CD4-positive, CD25-positive, alpha-beta regulatory T cell (primary cell): ENCODE measurements at regions not wholly inside any gene's neighbourhood (a gene's known extent, or its start where the extent isn't known, plus 50 kb on each side); places are given as distances from the start of the nearest gene placed in this dataset.

Source experiments
- ATAC-seq, 2 donors: fragments of 150-1000 bp; cut with Tn5 transposase; one replicate each; pipeline ENCODE4 v1.10.0; 2021; ENCODE audit warnings: low read depth in 2 of 2, moderate number of reproducible peaks in 2 of 2, moderate library complexity in 1 of 2
- DNase-seq, 3 donors: peaks; one replicate each; pipeline versions ENCODE4 v3.0.0 to v3.0.0-alpha.2; 2012 to 2022; ENCODE audit warnings: mixed read lengths in 1 of 3
- H3K27ac ChIP-seq: one replicate; pipeline ENCODE4 v1.7.0; 2013; ENCODE audit warnings: mild to moderate bottlenecking, low read length; ENCODE audit not compliant: insufficient read depth, poor library complexity, severe bottlenecking
- H3K27me3 ChIP-seq: one replicate; pipeline ENCODE4 v1.7.0; 2013; ENCODE audit warnings: low read length; ENCODE audit not compliant: control insufficient read depth, insufficient read depth
- H3K36me3 ChIP-seq: one replicate; pipeline ENCODE4 v1.7.0; 2013; ENCODE audit warnings: mild to moderate bottlenecking, low read length, moderate library complexity; ENCODE audit not compliant: control insufficient read depth, insufficient read depth
- H3K4me1 ChIP-seq: 2 replicates; pipeline ENCODE4 v1.7.0; 2013; ENCODE audit warnings: mild to moderate bottlenecking, low read length; ENCODE audit not compliant: insufficient read depth, control insufficient read depth, poor library complexity, severe bottlenecking
- H3K4me3 ChIP-seq: one replicate; pipeline ENCODE4 v1.7.0; 2013; ENCODE audit warnings: low read depth, mild to moderate bottlenecking, low read length, moderate library complexity
- H3K9me3 ChIP-seq, 2 experiments: 1 replicate in 1 of 2; 2 replicates in 1 of 2; pipeline ENCODE4 v1.7.0; 2013; ENCODE audit warnings: low read length in 2 of 2, mild to moderate bottlenecking in 1 of 2, moderate library complexity in 1 of 2; ENCODE audit not compliant: control insufficient read depth in 2 of 2
- H3K27ac Mint-ChIP-seq, 3 donors: one replicate each; pipeline ENCODE4 v1.8.0; 2020 to 2022; ENCODE audit warnings: mild to moderate bottlenecking in 3 of 3, mixed read lengths in 3 of 3, moderate library complexity in 2 of 3
- H3K27me3 Mint-ChIP-seq: one replicate; pipeline ENCODE4 v1.8.0; 2022; ENCODE audit warnings: mild to moderate bottlenecking, mixed read lengths
- H3K36me3 Mint-ChIP-seq: one replicate; pipeline ENCODE4 v1.8.0; 2020; ENCODE audit warnings: mixed read lengths
- H3K4me1 Mint-ChIP-seq, 4 donors: one replicate each; pipeline ENCODE4 v1.8.0; 2020 to 2022; ENCODE audit warnings: mixed read lengths in 4 of 4, mild to moderate bottlenecking in 1 of 4
- H3K4me3 Mint-ChIP-seq, 4 donors: one replicate each; pipeline ENCODE4 v1.8.0; 2020 to 2022; ENCODE audit warnings: mild to moderate bottlenecking in 4 of 4, mixed read lengths in 4 of 4, moderate library complexity in 3 of 4
- H3K9me3 Mint-ChIP-seq, 7 donors: one replicate each; pipeline ENCODE4 v1.8.0; 2020 to 2022; ENCODE audit warnings: mixed read lengths in 7 of 7, mild to moderate bottlenecking in 3 of 7, moderate library complexity in 2 of 7

- Mint-ChIP-seq H3K4me1 (peaks cover 0 to 7% (median 1%) of the 10 kb centered on the region in 4 donors), H3K4me3 (no peak overlapping the region), H3K27me3 (peaks cover 7% of the 10 kb centered on the region), H3K9me3 (peaks cover 0 to 2% (median 0%) of the 10 kb centered on the region in 7 donors), H3K27ac (no peak overlapping the region), H3K36me3 (no peaks in the 10 kb centered on the region)
- Histone ChIP-seq H3K9me3 (no peaks in the 10 kb centered on the region), H3K4me1 (no peaks in the 10 kb centered on the region), H3K4me3 (no peak overlapping the region), H3K36me3 (no peaks in the 10 kb centered on the region), H3K27ac (no peak overlapping the region), H3K27me3 (peaks cover 5% of the 10 kb centered on the region)
- DNase-seq (no peak), ATAC-seq (no peak)
These were observed 56.7 kb upstream of the ATP2B2 start for GRCh38 chr3:10561946-10562560.

- Histone ChIP-seq H3K27me3 (peaks cover 5% of the 10 kb centered on the region), H3K36me3 (no peaks in the 10 kb centered on the region), H3K9me3 (no peaks in the 10 kb centered on the region), H3K27ac (no peak overlapping the region), H3K4me1 (no peaks in the 10 kb centered on the region), H3K4me3 (no peak overlapping the region)
- Mint-ChIP-seq H3K36me3 (no peaks in the 10 kb centered on the region), H3K27ac (peak overlapping the region in 2 of 3 donors; percentile 7 to 21), H3K4me3 (no peak overlapping the region), H3K27me3 (peaks cover 7% of the 10 kb centered on the region), H3K9me3 (peaks cover 0 to 2% (median 0%) of the 10 kb centered on the region in 7 donors), H3K4me1 (peaks cover 0 to 2% (median 0%) of the 10 kb centered on the region in 4 donors)
- DNase-seq (no peak), ATAC-seq (no peak)
These were observed 58.0 kb upstream of the ATP2B2 start for GRCh38 chr3:10563396-10563795.

DNA sequence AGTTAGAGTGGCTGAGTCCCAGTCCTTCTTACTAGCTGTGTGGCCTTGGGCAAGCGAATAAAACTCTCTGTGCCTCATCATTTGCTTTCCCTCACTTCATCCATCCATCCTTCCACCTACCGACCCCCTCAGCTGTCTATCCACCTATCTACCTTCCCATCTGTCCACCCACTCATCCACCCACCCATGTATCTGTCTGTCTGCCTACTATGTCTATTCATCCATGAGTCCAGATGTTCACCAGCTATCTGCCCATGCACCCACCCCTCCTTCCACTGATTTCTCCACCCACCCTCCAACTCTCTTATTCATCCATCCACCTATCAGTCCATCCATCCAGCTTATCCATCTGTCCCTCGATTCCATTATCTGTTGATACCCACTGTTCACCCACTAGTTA lies 60.4 kb upstream of the ATP2B2 start:
- no peaks in the 10 kb centered on the region for H3K4me1 ChIP-seq
- peaks cover 2% of the 10 kb centered on the region for H3K27me3 ChIP-seq
- no peaks in the 10 kb centered on the region for H3K36me3 Mint-ChIP-seq
- no peaks in the 10 kb centered on the region for H3K36me3 ChIP-seq
- no peak for ATAC-seq
- H3K4me3 ChIP-seq = no peak overlapping the region
- H3K9me3 ChIP-seq = no peaks in the 10 kb centered on the region
- H3K27ac ChIP-seq = no peak overlapping the region
- peaks cover 0 to 2% (median 0%) of the 10 kb centered on the region in 4 donors for H3K4me1 Mint-ChIP-seq
- H3K9me3 Mint-ChIP-seq = peaks cover 0 to 2% (median 0%) of the 10 kb centered on the region in 7 donors
- no peak overlapping the region for H3K4me3 Mint-ChIP-seq
- no peak overlapping the region for H3K27ac Mint-ChIP-seq
- H3K27me3 Mint-ChIP-seq = peaks cover 14% of the 10 kb centered on the region
- DNase-seq = no peak

- Mint-ChIP-seq H3K9me3 (peaks cover 0 to 2% (median 0%) of the 10 kb centered on the region in 7 donors), H3K36me3 (no peaks in the 10 kb centered on the region), H3K4me3 (no peak overlapping the region), H3K27ac (no peak overlapping the region), H3K27me3 (peaks cover 14% of the 10 kb centered on the region), H3K4me1 (peaks cover 0 to 2% (median 0%) of the 10 kb centered on the region in 4 donors)
- H3K9me3 ChIP-seq = no peaks in the 10 kb centered on the region
- no peak overlapping the region for H3K27ac ChIP-seq
- DNase-seq = no peak
- ATAC-seq = no peak
- H3K36me3 ChIP-seq = no peaks in the 10 kb centered on the region
- peaks cover 2% of the 10 kb centered on the region for H3K27me3 ChIP-seq
- no peak overlapping the region for H3K4me3 ChIP-seq
- H3K4me1 ChIP-seq = no peaks in the 10 kb centered on the region
These were observed 61.1 kb upstream of the ATP2B2 start for GRCh38 chr3:10566451-10566850.

DNA sequence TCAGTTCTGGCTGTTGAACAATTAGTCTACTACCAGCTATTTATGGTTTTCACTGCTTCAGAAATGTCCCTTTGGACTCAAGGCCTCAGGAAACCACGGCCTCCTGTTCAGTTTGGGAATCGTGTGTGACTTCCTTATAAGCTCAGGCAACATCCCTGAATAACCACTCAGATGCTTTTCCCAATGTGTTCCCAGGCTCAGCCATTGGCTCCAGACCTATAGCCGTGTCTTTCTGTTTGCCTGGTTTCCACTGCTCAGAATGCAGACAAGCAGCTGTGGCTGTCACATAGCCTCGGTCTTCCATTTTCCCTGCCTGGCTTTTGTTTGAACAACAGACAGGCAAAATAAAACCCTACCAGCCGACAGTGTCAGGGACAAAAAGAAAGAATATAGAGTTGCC lies 63.2 kb upstream of the ATP2B2 start:
- no peaks in the 10 kb centered on the region for H3K36me3 Mint-ChIP-seq
- Histone ChIP-seq H3K36me3 (no peaks in the 10 kb centered on the region), H3K4me1 (no peaks in the 10 kb centered on the region), H3K4me3 (no peak overlapping the region), H3K9me3 (no peaks in the 10 kb centered on the region), H3K27ac (no peak overlapping the region), H3K27me3 (peaks cover 2% of the 10 kb centered on the region)
- ATAC-seq (no peak), DNase-seq (no peak)
- no peaks in the 10 kb centered on the region for H3K4me1 Mint-ChIP-seq
- H3K27me3 Mint-ChIP-seq = peaks cover 14% of the 10 kb centered on the region
- no peak overlapping the region for H3K27ac Mint-ChIP-seq
- H3K9me3 Mint-ChIP-seq = peaks cover 0 to 2% (median 0%) of the 10 kb centered on the region in 7 donors
- no peak overlapping the region for H3K4me3 Mint-ChIP-seq

- H3K9me3 Mint-ChIP-seq = peaks cover 0 to 2% (median 0%) of the 10 kb centered on the region in 7 donors
- H3K27ac ChIP-seq = no peak overlapping the region
- H3K27me3 ChIP-seq = no peaks in the 10 kb centered on the region
- no peaks in the 10 kb centered on the region for H3K9me3 ChIP-seq
- H3K4me1 ChIP-seq = no peaks in the 10 kb centered on the region
- no peak overlapping the region for H3K4me3 Mint-ChIP-seq
- no peaks in the 10 kb centered on the region for H3K36me3 Mint-ChIP-seq
- H3K4me3 ChIP-seq = no peak overlapping the region
- ATAC-seq (no peak), DNase-seq (no peak)
- H3K4me1 Mint-ChIP-seq = no peaks in the 10 kb centered on the region
- H3K27me3 Mint-ChIP-seq = peaks cover 21% of the 10 kb centered on the region
- H3K27ac Mint-ChIP-seq = no peak overlapping the region
- no peaks in the 10 kb centered on the region for H3K36me3 ChIP-seq
These were observed 65.0 kb upstream of the ATP2B2 start for GRCh38 chr3:10570196-10570946.

DNA sequence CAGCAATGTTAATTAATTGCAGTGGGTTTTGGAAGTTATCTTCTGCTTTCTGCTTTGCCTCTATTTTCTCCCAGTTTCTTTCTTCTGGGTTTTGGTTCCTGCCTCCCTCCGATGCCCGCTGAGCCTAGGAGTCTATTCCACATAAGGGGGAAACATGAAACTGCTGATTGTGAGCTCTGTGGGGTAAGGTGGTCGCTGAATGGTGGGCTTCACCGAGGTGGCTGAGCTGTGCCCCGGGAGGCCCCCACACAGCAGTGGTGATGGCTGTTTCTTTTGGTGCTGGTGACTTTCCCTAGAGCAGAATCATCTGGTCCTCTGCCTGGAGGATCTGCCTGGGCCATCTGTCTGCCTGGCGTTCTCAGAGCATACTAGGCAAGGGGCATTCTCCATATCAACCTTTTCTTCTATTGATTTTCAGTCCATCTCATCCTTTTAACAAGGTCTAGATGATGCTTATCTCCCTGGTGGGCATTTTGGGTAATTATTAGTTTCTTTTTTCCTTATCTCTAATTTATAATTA lies 68.8 kb upstream of the ATP2B2 start:
- DNase-seq (no peak), ATAC-seq (no peak)
- H3K4me1 ChIP-seq = no peaks in the 10 kb centered on the region
- no peaks in the 10 kb centered on the region for H3K9me3 ChIP-seq
- no peak overlapping the region for H3K4me3 Mint-ChIP-seq
- no peak overlapping the region for H3K4me3 ChIP-seq
- H3K27me3 ChIP-seq = no peaks in the 10 kb centered on the region
- H3K27ac Mint-ChIP-seq = peak overlapping the region in 1 of 3 donors; percentile 48
- no peaks in the 10 kb centered on the region for H3K4me1 Mint-ChIP-seq
- H3K36me3 ChIP-seq = no peaks in the 10 kb centered on the region
- H3K36me3 Mint-ChIP-seq = no peaks in the 10 kb centered on the region
- H3K27me3 Mint-ChIP-seq = peaks cover 19% of the 10 kb centered on the region
- no peak overlapping the region for H3K27ac ChIP-seq
- peaks cover 0 to 1% (median 0%) of the 10 kb centered on the region in 7 donors for H3K9me3 Mint-ChIP-seq
